Epithelial cell of esophagus (primary cell): ENCODE measurements at regions not wholly inside any gene's neighbourhood (a gene's known extent, or its start where the extent isn't known, plus 50 kb on each side); places are given as distances from the start of the nearest gene placed in this dataset.

ENCODE experiments used
- DNase-seq: peaks from one replicate; pipeline ENCODE4 v3.0.0; 2010; ENCODE audit warnings: low read depth
- H3K4me3 ChIP-seq: 2 replicates; pipeline ENCODE4 v1.5.1; 2011; ENCODE audit warnings: mild to moderate bottlenecking, low read length, control low read depth
- CTCF ChIP-seq: IDR thresholded peaks from 2 replicates; pipeline ENCODE4 v1.5.1; 2011; ENCODE audit warnings: low read depth, mild to moderate bottlenecking, low read length, control low read depth, inconsistent platforms; ENCODE audit not compliant: insufficient read depth; ENCODE audit errors: missing control alignments

DNA sequence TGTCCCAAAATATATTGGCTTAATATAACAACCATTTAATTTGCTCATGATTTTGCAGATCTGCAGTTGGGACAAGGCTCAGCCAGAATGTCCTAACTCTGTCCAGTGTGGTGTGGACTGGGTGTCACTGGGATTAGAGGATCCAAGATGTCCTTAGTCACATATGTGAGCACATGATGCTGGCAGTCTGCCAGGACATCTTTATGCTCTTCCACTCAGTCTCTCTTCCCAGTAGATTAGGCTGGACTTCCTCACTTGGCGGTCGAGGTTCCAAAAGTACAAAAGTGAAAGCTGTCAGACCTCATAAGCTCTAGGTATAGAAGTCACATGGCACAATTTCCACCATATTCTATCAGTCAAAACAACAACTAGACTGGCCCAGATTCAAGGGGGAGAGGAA lies 167.9 kb upstream of the NTF3 start:
- no peak overlapping the region for H3K4me3 ChIP-seq
- no peak for DNase-seq
- TF ChIP-seq CTCF = no peak

DNA sequence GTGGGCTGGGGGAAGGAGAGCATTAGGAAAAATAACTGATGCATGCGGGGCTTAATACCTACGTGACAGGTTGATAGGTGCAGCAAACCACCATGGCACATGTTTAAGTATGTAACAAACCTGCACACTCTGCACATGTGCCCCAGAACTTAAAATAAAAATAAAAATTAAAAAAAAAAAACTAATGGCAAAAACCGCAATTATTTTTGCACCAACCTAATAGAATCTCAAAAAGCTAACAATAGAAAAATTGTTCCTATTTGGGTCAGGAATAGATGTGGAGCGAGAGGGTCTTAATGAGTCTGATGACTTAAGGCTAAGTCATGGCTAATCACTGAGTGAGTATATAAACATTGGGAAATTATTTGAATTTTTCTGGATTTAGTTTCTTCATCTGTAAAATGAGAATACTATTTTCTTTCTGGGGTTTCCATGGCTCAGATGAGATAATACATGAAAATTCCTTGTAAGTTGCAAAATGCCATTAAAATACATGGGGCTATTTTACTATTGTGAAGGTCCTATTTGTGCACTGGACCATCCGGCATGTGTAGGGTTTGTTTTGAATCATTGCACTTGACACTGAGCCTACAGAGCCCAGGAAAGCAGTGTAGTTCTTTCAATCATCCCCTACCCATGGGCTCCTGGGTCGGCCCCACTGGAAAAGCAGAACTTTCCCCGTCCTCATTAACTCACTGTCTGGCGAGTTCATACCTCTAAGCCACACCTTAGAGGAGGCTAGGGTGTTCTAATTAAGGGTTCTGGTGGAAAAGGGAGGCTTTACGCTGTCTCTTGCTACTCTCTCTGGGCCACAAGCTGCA lies 164.1 kb upstream of the NTF3 start:
- TF ChIP-seq CTCF = no peak
- no peak overlapping the region for H3K4me3 ChIP-seq
- no peak for DNase-seq

DNA sequence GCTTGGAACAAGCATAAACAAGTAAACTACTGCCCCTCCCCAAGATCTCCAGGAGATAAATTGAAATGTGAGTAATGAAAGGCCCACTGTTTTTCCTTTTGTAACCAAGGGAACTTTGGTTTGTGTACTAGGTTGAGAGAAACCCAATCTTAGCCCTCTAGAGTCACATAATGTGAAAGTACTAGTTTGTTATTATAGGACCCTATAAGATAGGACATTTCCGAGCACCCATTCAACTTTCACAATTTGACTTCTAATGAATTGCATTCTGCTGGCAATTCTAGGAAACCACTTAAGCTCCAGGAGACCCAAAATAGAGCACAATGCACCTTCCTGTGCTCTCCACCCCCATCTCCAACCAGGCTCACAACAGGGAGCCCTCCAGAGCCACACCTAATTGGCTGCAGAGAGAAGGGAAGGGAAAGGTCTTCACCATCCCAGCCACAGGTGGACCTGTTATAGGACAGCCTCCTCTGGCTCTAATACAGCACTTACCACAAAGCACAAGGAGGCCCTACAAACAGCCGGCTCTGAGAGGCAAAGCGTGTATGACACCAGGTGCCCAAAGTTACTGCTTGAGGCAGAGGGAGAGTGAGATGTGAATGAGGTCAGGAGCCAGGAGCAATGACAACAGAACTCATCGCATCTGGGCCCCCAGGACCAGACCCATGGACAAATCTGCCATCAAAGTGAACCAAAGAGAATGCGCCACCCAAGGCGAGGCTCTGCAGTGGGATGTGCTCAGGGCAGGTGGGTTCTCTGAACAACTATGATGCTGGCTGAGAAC lies 163.3 kb upstream of the NTF3 start:
- no peak for TF ChIP-seq CTCF
- DNase-seq = no peak
- H3K4me3 ChIP-seq = no peak overlapping the region

- no peak overlapping the region for H3K4me3 ChIP-seq
- TF ChIP-seq CTCF = no peak
- no peak for DNase-seq
Measured at GRCh38 chr12:5269846-5270245, 162.1 kb upstream of the NTF3 start.

- no peak for DNase-seq
- no peak overlapping the region for H3K4me3 ChIP-seq
- no peak for TF ChIP-seq CTCF
Measured at GRCh38 chr12:5272018-5272785, 159.7 kb upstream of the NTF3 start.

DNA sequence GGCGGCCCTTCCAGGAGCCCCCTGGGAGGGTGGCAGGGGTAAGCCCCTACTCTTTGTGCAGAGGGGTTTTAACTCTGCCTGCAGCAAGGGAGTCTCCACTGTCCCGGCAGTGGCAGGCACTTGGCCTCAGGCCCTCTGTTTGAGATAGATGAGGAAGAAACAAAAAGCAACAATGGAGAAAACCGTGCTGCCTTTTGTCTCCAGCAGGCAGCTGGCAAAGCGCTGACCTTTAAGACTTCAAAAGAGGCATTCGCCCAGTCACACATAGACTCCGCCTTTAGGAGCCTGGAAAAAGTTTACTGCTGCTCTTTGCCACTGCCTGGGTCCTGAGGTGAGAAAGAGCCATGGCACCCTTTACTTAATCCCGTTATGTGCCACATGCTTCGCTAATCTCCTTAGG lies 158.2 kb upstream of the NTF3 start:
- DNase-seq = no peak
- H3K4me3 ChIP-seq = no peak overlapping the region
- TF ChIP-seq CTCF = no peak
